Neural crest cell (in vitro differentiated cells): ENCODE measurements at regions not wholly inside any gene's neighbourhood (a gene's known extent, or its start where the extent isn't known, plus 50 kb on each side); places are given as distances from the start of the nearest gene placed in this dataset.

Experiments
- DNase-seq: peaks from one replicate; pipeline ENCODE4 v3.0.0; 2021; ENCODE audit warnings: low read depth, mixed read lengths, low spot score
- H3K27ac Mint-ChIP-seq: one replicate; pipeline ENCODE4 v1.8.0; 2021; ENCODE audit warnings: mild to moderate bottlenecking, mixed read lengths; ENCODE audit not compliant: unreplicated experiment
- H3K27me3 Mint-ChIP-seq: 2 replicates; pipeline ENCODE4 v1.8.0; 2021; ENCODE audit warnings: low read depth, mild to moderate bottlenecking, mixed read lengths
- H3K36me3 Mint-ChIP-seq: 2 replicates; pipeline ENCODE4 v1.8.0; 2021; ENCODE audit warnings: low read depth, mild to moderate bottlenecking, mixed read lengths
- H3K4me1 Mint-ChIP-seq: 2 replicates; pipeline ENCODE4 v1.8.0; 2021; ENCODE audit warnings: mixed read lengths
- H3K4me3 Mint-ChIP-seq: one replicate; pipeline ENCODE4 v1.8.0; 2021; ENCODE audit warnings: mild to moderate bottlenecking, mixed read lengths
- H3K9me3 Mint-ChIP-seq: 2 replicates; pipeline ENCODE4 v1.8.0; 2021; ENCODE audit warnings: mixed read lengths
- CTCF ChIP-seq: fragments of 200-600 bp; sonication (generic); conservative IDR thresholded peaks from 2 replicates; pipeline ENCODE4 v1.5.0; 2021; ENCODE audit warnings: antibody characterized with exemption, mild to moderate bottlenecking

- H3K27ac Mint-ChIP-seq = no peak overlapping the region
- no peaks in the 10 kb centered on the region for H3K27me3 Mint-ChIP-seq
- peaks cover 21% of the 10 kb centered on the region for H3K4me1 Mint-ChIP-seq
- DNase-seq = no peak
- TF ChIP-seq CTCF = no peak
- H3K4me3 Mint-ChIP-seq = no peak overlapping the region
- peaks cover 9% of the 10 kb centered on the region for H3K9me3 Mint-ChIP-seq
- H3K36me3 Mint-ChIP-seq = peaks cover 10% of the 10 kb centered on the region
Measured at GRCh38 chr2:217285926-217286325, 426.1 kb upstream of the TNP1 start.

GRCh38 chr2:217283460-217283859 is 423.6 kb upstream of the TNP1 start:
- Mint-ChIP-seq H3K27ac (no peak overlapping the region), H3K36me3 (peaks cover 6% of the 10 kb centered on the region), H3K27me3 (no peaks in the 10 kb centered on the region), H3K4me1 (no peaks in the 10 kb centered on the region), H3K4me3 (no peak overlapping the region), H3K9me3 (peaks cover 9% of the 10 kb centered on the region)
- DNase-seq = no peak
- TF ChIP-seq CTCF = no peak

- no peak for TF ChIP-seq CTCF
- Mint-ChIP-seq H3K27me3 (no peaks in the 10 kb centered on the region), H3K27ac (no peak overlapping the region), H3K9me3 (peaks cover 4% of the 10 kb centered on the region), H3K4me3 (no peak overlapping the region), H3K4me1 (no peaks in the 10 kb centered on the region), H3K36me3 (peaks cover 4% of the 10 kb centered on the region)
- no peak for DNase-seq
Measured at GRCh38 chr2:217282531-217282930, 422.7 kb upstream of the TNP1 start.

GRCh38 chr2:217279556-217279955 is 419.7 kb upstream of the TNP1 start:
- no peak for TF ChIP-seq CTCF
- H3K4me3 Mint-ChIP-seq = no peak overlapping the region
- H3K27me3 Mint-ChIP-seq = no peaks in the 10 kb centered on the region

GRCh38 chr2:217279140-217279539 is 419.3 kb upstream of the TNP1 start:
- no peaks in the 10 kb centered on the region for H3K27me3 Mint-ChIP-seq
- peaks cover 2% of the 10 kb centered on the region for H3K9me3 Mint-ChIP-seq
- DNase-seq = no peak
- H3K4me3 Mint-ChIP-seq = no peak overlapping the region
- no peaks in the 10 kb centered on the region for H3K36me3 Mint-ChIP-seq
- TF ChIP-seq CTCF = no peak
- H3K27ac Mint-ChIP-seq = no peak overlapping the region
- peaks cover 5% of the 10 kb centered on the region for H3K4me1 Mint-ChIP-seq

More at GRCh38 chr2:217279556-217279955, 419.7 kb upstream of the TNP1 start:
- no peak for DNase-seq
- H3K27ac Mint-ChIP-seq = no peak overlapping the region
- H3K36me3 Mint-ChIP-seq = no peaks in the 10 kb centered on the region
- H3K4me1 Mint-ChIP-seq = peaks cover 5% of the 10 kb centered on the region
- peaks cover 2% of the 10 kb centered on the region for H3K9me3 Mint-ChIP-seq
